ENCODE measurements at regions not wholly inside any gene's neighbourhood (a gene's known extent, or its start where the extent isn't known, plus 50 kb on each side); places are given as distances from the start of the nearest gene placed in this dataset.

GRCh38 chr3:20682573-20682972 lies 496.6 kb upstream of the SGO1 start:
- Histone ChIP-seq H3K4ac (ENCODE audit: low read depth, low read length) (no peak overlapping the region), H3K4me3 (ENCODE audit: low read length) (no peak overlapping the region), H2BK120ac (ENCODE audit: low read depth, low read length) (no peak overlapping the region), H4K5ac (ENCODE audit: low read length) (no peak overlapping the region), H3K9ac (ENCODE audit: low read length) (no peak overlapping the region), H3K79me2 (ENCODE audit: control insufficient read depth, insufficient read depth, low read length) (no peaks in the 10 kb centered on the region), H3K4me1 (ENCODE audit: control insufficient read depth, low read depth, low read length) (no peaks in the 10 kb centered on the region), H3K27me3 (ENCODE audit: insufficient read depth, low read length, poor library complexity) (no peaks in the 10 kb centered on the region), H3K36me3 (ENCODE audit: control insufficient read depth, insufficient read depth, low read length) (no peaks in the 10 kb centered on the region), H3K79me1 (ENCODE audit: low read length) (no peaks in the 10 kb centered on the region), H3K18ac (ENCODE audit: low read length) (no peak overlapping the region), H2BK5ac (ENCODE audit: low read length) (no peak overlapping the region), H2AK5ac (ENCODE audit: low read length) (no peak overlapping the region), H3K4me2 (ENCODE audit: low read length) (no peak overlapping the region), H3K56ac (ENCODE audit: low read length) (no peak overlapping the region), H3K27ac (ENCODE audit: low read depth, low read length) (no peak overlapping the region), H2BK15ac (replicated peaks; ENCODE audit: low read depth) (no peak overlapping the region), H4K8ac (ENCODE audit: low read depth, low read length) (no peak overlapping the region), H3K23ac (ENCODE audit: low read length) (no peak overlapping the region)
- DNase-seq = peak; percentile 81
- no CpG with 5 or more reads among the region's 5 CpGs for WGBS (ENCODE audit: extremely low coverage, insufficient coverage, low lambda C conversion rate)

GRCh38 chr3:20680990-20681628 lies 495.1 kb upstream of the SGO1 start:
- no peak overlapping the region for H3K18ac ChIP-seq (ENCODE audit: low read length)
- H3K27me3 ChIP-seq (ENCODE audit: insufficient read depth, low read length, poor library complexity) = no peaks in the 10 kb centered on the region
- no peaks in the 10 kb centered on the region for H3K4me1 ChIP-seq (ENCODE audit: control insufficient read depth, low read depth, low read length)
- H3K79me2 ChIP-seq (ENCODE audit: control insufficient read depth, insufficient read depth, low read length) = no peaks in the 10 kb centered on the region
- no peak overlapping the region for H3K4ac ChIP-seq (ENCODE audit: low read depth, low read length)
- H3K56ac ChIP-seq (ENCODE audit: low read length) = no peak overlapping the region
- no peak overlapping the region for H2BK120ac ChIP-seq (ENCODE audit: low read depth, low read length)
- H3K36me3 ChIP-seq (ENCODE audit: control insufficient read depth, insufficient read depth, low read length) = no peaks in the 10 kb centered on the region
- H2AK5ac ChIP-seq (ENCODE audit: low read length) = no peak overlapping the region
- DNase-seq = no peak
- H4K5ac ChIP-seq (ENCODE audit: low read length) = no peak overlapping the region
- H2BK15ac ChIP-seq (replicated peaks; ENCODE audit: low read depth) = no peak overlapping the region
- no peaks in the 10 kb centered on the region for H3K79me1 ChIP-seq (ENCODE audit: low read length)
- no peak overlapping the region for H3K4me3 ChIP-seq (ENCODE audit: low read length)
- no CpG with 5 or more reads among the region's 1 CpG for WGBS (ENCODE audit: extremely low coverage, insufficient coverage, low lambda C conversion rate)
- H2BK5ac ChIP-seq (ENCODE audit: low read length) = no peak overlapping the region
- no peak overlapping the region for H3K27ac ChIP-seq (ENCODE audit: low read depth, low read length)
- H4K8ac ChIP-seq (ENCODE audit: low read depth, low read length) = no peak overlapping the region
- H3K4me2 ChIP-seq (ENCODE audit: low read length) = no peak overlapping the region
- no peak overlapping the region for H3K9ac ChIP-seq (ENCODE audit: low read length)
- H3K23ac ChIP-seq (ENCODE audit: low read length) = no peak overlapping the region

DNA sequence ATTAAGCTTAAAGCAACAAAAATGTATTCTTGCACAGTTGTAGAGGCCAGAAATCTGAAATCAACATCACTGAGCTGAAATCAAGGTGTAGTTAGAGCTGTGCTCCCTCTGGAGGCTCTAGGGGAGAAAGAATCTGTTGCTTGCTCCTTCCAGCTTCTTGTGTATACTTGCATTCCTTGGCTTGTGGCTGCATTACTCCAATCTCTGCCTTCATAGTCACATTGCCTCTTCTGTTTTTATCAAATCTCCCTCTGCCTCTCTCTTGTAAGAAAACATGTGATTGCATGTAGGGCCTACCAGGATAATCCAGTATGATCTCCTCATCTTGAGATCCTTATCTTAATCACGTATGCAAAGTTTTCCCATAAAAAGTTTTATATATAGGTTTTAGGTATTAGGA lies 487.9 kb upstream of the SGO1 start:
- no peaks in the 10 kb centered on the region for H3K27me3 ChIP-seq (ENCODE audit: insufficient read depth, low read length, poor library complexity)
- no peak overlapping the region for H2BK120ac ChIP-seq (ENCODE audit: low read depth, low read length)
- H4K5ac ChIP-seq (ENCODE audit: low read length) = no peak overlapping the region
- H3K27ac ChIP-seq (ENCODE audit: low read depth, low read length) = no peak overlapping the region
- H3K79me2 ChIP-seq (ENCODE audit: control insufficient read depth, insufficient read depth, low read length) = no peaks in the 10 kb centered on the region
- DNase-seq = no peak
- H3K4ac ChIP-seq (ENCODE audit: low read depth, low read length) = no peak overlapping the region
- H2BK5ac ChIP-seq (ENCODE audit: low read length) = no peak overlapping the region
- H3K79me1 ChIP-seq (ENCODE audit: low read length) = no peaks in the 10 kb centered on the region
- no peak overlapping the region for H2AK5ac ChIP-seq (ENCODE audit: low read length)
- H3K18ac ChIP-seq (ENCODE audit: low read length) = no peak overlapping the region
- H3K4me1 ChIP-seq (ENCODE audit: control insufficient read depth, low read depth, low read length) = no peaks in the 10 kb centered on the region
- H3K4me3 ChIP-seq (ENCODE audit: low read length) = no peak overlapping the region
- H2BK15ac ChIP-seq (replicated peaks; ENCODE audit: low read depth) = no peak overlapping the region
- no peaks in the 10 kb centered on the region for H3K36me3 ChIP-seq (ENCODE audit: control insufficient read depth, insufficient read depth, low read length)
- H3K9ac ChIP-seq (ENCODE audit: low read length) = no peak overlapping the region
- H3K4me2 ChIP-seq (ENCODE audit: low read length) = no peak overlapping the region
- no peak overlapping the region for H3K56ac ChIP-seq (ENCODE audit: low read length)
- no peak overlapping the region for H4K8ac ChIP-seq (ENCODE audit: low read depth, low read length)
- H3K23ac ChIP-seq (ENCODE audit: low read length) = no peak overlapping the region
- WGBS (ENCODE audit: extremely low coverage, insufficient coverage, low lambda C conversion rate) = no CpG with 5 or more reads among the region's 1 CpG

GRCh38 chr3:20669675-20670074 lies 483.7 kb upstream of the SGO1 start:
- no CpG with 5 or more reads among the region's 2 CpGs for WGBS (ENCODE audit: extremely low coverage, insufficient coverage, low lambda C conversion rate)
- Histone ChIP-seq H4K8ac (ENCODE audit: low read depth, low read length) (no peak overlapping the region), H3K79me2 (ENCODE audit: control insufficient read depth, insufficient read depth, low read length) (no peaks in the 10 kb centered on the region), H3K36me3 (ENCODE audit: control insufficient read depth, insufficient read depth, low read length) (no peaks in the 10 kb centered on the region), H4K5ac (ENCODE audit: low read length) (no peak overlapping the region), H3K4me2 (ENCODE audit: low read length) (no peak overlapping the region), H2BK15ac (replicated peaks; ENCODE audit: low read depth) (no peak overlapping the region), H3K18ac (ENCODE audit: low read length) (no peak overlapping the region), H2BK5ac (ENCODE audit: low read length) (no peak overlapping the region), H3K4ac (ENCODE audit: low read depth, low read length) (no peak overlapping the region), H3K27me3 (ENCODE audit: insufficient read depth, low read length, poor library complexity) (no peaks in the 10 kb centered on the region), H2BK120ac (ENCODE audit: low read depth, low read length) (no peak overlapping the region), H3K9ac (ENCODE audit: low read length) (no peak overlapping the region), H3K56ac (ENCODE audit: low read length) (no peak overlapping the region), H2AK5ac (ENCODE audit: low read length) (no peak overlapping the region), H3K27ac (ENCODE audit: low read depth, low read length) (no peak overlapping the region), H3K79me1 (ENCODE audit: low read length) (no peaks in the 10 kb centered on the region), H3K4me1 (ENCODE audit: control insufficient read depth, low read depth, low read length) (no peaks in the 10 kb centered on the region), H3K4me3 (ENCODE audit: low read length) (no peak overlapping the region), H3K23ac (ENCODE audit: low read length) (no peak overlapping the region)
- no peak for DNase-seq

DNA sequence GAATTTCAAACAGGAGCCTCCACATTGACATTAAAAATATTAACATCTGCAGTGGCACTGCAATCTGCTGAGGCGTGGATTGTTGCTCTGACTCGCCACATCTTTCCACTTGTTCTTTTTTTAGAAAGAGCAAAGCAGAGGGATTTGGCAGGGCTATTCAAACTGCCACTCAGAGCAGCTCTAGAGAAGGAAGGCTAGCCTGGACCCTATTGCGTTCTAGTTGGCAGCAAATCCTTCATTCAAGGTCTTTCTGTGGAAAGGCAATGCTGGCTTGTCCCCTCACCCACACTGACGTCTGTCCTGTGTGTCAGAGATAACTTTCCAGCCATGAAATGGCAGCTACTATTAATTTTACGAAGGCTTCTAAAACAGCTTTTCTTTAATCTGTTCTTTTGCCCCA lies 483.2 kb upstream of the SGO1 start:
- Histone ChIP-seq H3K23ac (ENCODE audit: low read length) (no peak overlapping the region), H4K5ac (ENCODE audit: low read length) (no peak overlapping the region), H3K27me3 (ENCODE audit: insufficient read depth, low read length, poor library complexity) (no peaks in the 10 kb centered on the region), H4K8ac (ENCODE audit: low read depth, low read length) (no peak overlapping the region), H3K4ac (ENCODE audit: low read depth, low read length) (no peak overlapping the region), H3K36me3 (ENCODE audit: control insufficient read depth, insufficient read depth, low read length) (no peaks in the 10 kb centered on the region), H3K56ac (ENCODE audit: low read length) (no peak overlapping the region), H3K4me2 (ENCODE audit: low read length) (no peak overlapping the region), H2BK15ac (replicated peaks; ENCODE audit: low read depth) (no peak overlapping the region), H3K4me1 (ENCODE audit: control insufficient read depth, low read depth, low read length) (no peaks in the 10 kb centered on the region), H3K4me3 (ENCODE audit: low read length) (no peak overlapping the region), H2BK5ac (ENCODE audit: low read length) (no peak overlapping the region), H3K79me2 (ENCODE audit: control insufficient read depth, insufficient read depth, low read length) (no peaks in the 10 kb centered on the region), H3K27ac (ENCODE audit: low read depth, low read length) (no peak overlapping the region), H3K9ac (ENCODE audit: low read length) (no peak overlapping the region), H3K18ac (ENCODE audit: low read length) (no peak overlapping the region), H2BK120ac (ENCODE audit: low read depth, low read length) (no peak overlapping the region), H2AK5ac (ENCODE audit: low read length) (no peak overlapping the region), H3K79me1 (ENCODE audit: low read length) (no peaks in the 10 kb centered on the region)
- DNase-seq = no peak
- no CpG with 5 or more reads among the region's 5 CpGs for WGBS (ENCODE audit: extremely low coverage, insufficient coverage, low lambda C conversion rate)

DNA sequence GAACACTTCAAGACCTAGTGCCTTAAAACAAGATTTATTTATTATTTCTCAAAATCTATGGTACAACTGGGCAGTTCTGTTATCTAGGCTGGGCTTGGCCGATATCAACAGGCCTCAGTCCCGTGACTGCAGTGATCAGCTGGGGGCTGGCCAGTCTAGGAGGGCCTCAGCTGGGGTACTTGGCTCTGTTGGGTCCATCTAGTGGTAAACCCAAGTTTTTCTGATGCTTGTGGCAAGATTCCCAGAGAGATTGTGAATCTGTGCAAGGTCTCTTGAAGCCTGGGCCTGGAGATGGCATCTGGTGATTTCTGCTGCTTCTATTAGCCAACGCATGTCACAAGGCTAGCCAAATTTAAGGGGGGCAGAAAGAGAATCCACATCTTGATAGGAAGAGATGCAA lies 482.4 kb upstream of the SGO1 start:
- Histone ChIP-seq H3K56ac (ENCODE audit: low read length) (no peak overlapping the region), H3K79me1 (ENCODE audit: low read length) (no peaks in the 10 kb centered on the region), H3K18ac (ENCODE audit: low read length) (no peak overlapping the region), H3K36me3 (ENCODE audit: control insufficient read depth, insufficient read depth, low read length) (no peaks in the 10 kb centered on the region), H3K79me2 (ENCODE audit: control insufficient read depth, insufficient read depth, low read length) (no peaks in the 10 kb centered on the region), H4K8ac (ENCODE audit: low read depth, low read length) (no peak overlapping the region), H4K5ac (ENCODE audit: low read length) (no peak overlapping the region), H3K4me3 (ENCODE audit: low read length) (no peak overlapping the region), H2BK5ac (ENCODE audit: low read length) (no peak overlapping the region), H3K4me2 (ENCODE audit: low read length) (no peak overlapping the region), H3K4ac (ENCODE audit: low read depth, low read length) (no peak overlapping the region), H3K9ac (ENCODE audit: low read length) (no peak overlapping the region), H2BK15ac (replicated peaks; ENCODE audit: low read depth) (no peak overlapping the region), H2AK5ac (ENCODE audit: low read length) (no peak overlapping the region), H3K27ac (ENCODE audit: low read depth, low read length) (no peak overlapping the region), H3K23ac (ENCODE audit: low read length) (no peak overlapping the region), H3K4me1 (ENCODE audit: control insufficient read depth, low read depth, low read length) (no peaks in the 10 kb centered on the region), H3K27me3 (ENCODE audit: insufficient read depth, low read length, poor library complexity) (no peaks in the 10 kb centered on the region), H2BK120ac (ENCODE audit: low read depth, low read length) (no peak overlapping the region)
- peak; percentile 87 for DNase-seq
- no CpG with 5 or more reads among the region's 3 CpGs for WGBS (ENCODE audit: extremely low coverage, insufficient coverage, low lambda C conversion rate)

Data from mesendoderm (in vitro differentiated cells).